DMS 273 (cell line): ENCODE measurements at regions not wholly inside any gene's neighbourhood (a gene's known extent, or its start where the extent isn't known, plus 50 kb on each side); places are given as distances from the start of the nearest gene placed in this dataset.
A peak's percentile ranks its signal among the peaks of the same experiment; 100 is the strongest.

Experiments used
- DNase-seq: peaks from one replicate; lab custom pipeline; 2025; ENCODE audit not compliant: unreplicated experiment; lab: John Stamatoyannopoulos, UW

DNA sequence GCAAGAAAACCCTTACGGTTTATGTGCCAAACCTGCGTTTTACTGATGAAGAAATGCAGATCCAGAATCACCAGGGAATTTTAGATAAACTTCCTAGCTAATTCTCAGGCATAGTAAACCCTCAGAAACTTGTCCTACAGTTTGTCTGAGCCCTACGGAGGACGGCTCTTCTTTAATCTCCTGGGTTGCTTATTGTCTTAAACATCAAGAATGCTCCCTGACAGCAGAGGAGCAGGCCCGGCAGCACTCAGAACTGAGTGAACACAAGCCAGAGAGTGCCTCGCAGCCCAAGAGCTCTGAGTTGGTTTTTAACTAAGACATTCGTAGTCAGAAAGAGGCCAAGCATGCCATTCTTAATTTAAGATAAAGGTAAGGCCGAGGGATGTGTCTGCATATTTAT is 114.7 kb upstream of the ERCC6L2 start:
- no peak for DNase-seq

GRCh38 chr9:95757439-95757838 is 118.1 kb upstream of the ERCC6L2 start:
- no peak for DNase-seq

GRCh38 chr9:95756986-95757385 is 118.5 kb upstream of the ERCC6L2 start:
- DNase-seq = no peak

DNA sequence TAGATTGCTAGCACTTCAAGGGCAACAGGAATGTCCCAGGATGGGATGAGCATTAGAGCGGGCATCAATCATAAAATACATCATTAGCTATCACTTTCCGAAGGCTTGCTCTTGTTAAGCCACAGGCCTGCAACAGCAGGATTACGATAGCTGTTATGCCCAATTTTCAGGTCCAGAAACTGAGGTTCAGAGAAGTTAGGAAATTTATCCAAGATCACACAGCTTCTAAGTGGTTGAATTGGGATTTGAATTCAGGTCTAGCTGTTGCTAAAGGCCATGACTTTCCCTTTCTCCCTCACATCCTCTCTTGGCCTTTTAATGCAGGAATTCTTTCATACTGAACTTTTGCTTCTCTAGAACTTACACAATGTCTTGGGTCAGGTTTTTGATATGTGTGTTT is 119.4 kb upstream of the ERCC6L2 start:
- DNase-seq = no peak

- DNase-seq = no peak
Measured at GRCh38 chr9:95755421-95755730, 120.1 kb upstream of the ERCC6L2 start.

DNA sequence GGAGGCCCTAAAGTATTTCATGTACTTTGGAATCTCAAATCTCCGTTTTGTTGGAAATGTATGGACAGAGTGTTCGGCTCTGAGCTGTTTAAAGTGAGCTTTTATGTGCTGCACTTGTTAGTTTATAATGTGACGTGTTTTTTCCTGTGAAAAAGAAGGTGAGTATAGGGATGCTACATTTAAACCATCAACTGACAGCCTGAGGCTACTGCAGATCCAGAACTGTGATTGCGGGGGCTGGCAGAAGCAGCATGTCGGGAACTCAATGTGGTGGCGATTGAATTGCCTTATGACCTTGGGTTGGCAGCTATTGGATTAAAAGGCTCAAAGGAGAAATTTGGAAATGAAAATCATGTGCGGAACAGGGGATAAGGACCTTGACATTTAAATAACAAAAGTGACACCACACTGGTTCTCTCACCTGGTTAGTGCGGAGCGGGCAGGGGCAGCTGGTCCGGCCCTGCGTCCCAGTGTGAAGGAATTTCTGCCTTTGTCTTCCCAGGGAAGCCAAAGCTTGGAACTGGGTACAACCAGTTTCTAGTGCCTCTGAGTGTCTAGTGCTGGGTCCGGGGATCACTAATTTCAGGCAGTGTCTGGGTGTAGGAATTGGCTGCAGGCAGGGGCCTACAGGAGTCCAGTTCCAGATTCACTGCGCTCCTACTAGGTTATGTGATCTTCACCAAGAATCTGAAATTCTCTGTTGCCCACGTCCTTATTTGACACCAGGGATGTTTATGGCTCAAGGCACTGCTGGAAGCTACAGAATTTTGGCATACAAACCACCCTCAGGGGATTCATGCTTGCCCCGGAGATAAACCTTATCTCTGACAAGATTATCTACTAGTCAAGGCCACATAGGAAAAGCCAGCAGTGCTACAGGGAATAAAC is 120.7 kb upstream of the ERCC6L2 start:
- no peak for DNase-seq

GRCh38 chr9:95753762-95754465 is 121.6 kb upstream of the ERCC6L2 start:
- DNase-seq = peak; percentile 48

DNA sequence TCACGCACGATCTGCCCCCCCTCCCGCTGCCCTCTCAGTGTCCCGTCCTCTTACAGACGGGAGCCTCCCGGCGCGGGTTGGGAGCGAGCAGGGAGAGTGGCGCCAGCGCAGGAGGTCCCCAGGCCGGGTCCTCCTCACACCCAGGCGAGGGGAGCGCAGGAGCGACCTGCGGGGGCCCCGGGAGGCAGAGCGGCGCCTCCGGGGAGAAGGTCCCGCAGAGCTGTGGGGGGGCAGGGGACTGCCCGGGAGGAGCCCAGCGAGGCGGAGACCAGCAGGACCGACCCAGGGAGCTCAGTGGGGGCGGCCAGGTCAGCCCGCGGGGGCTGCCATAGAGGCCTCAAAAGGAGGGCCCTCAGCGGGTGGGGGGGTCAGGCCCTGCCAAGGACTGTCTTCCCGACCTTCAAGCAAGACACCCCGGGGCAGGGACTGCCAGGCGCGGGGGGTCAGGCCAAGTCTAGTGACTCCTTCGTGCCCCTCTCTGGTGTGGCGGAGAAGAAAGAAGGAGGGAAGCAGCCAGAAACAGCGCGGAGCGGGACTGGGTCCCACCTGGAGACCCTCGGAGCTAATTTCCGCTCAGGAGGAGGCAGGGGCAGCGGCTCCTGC is 123.3 kb upstream of the ERCC6L2 start:
- no peak for DNase-seq

- DNase-seq = no peak
Measured at GRCh38 chr9:95751520-95751790, 124.0 kb upstream of the ERCC6L2 start.

- DNase-seq = no peak
Measured at GRCh38 chr9:95750725-95751519, 124.6 kb upstream of the ERCC6L2 start.

DNA sequence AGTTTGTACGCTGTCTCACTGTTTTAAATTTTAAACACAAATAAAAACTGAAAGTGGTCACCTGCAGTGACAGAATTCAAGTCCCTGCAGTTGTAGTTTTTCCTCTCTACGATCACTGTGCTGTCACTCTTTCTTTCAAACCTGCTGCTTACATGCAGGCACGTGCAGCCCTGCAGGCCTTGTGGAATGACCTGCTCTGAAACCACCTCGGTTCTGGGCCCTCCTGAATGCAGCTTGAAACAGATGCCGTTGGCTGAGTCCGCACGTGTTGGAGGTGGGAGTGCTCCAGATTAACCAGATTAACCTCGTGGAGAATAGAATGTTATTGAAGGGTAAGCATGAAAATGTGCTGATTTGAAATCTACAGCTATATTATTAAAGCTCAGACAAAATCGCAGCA is 126.0 kb upstream of the ERCC6L2 start:
- DNase-seq = no peak

- DNase-seq = no peak
Measured at GRCh38 chr9:95746408-95747180, 128.9 kb upstream of the ERCC6L2 start.

- no peak for DNase-seq
Measured at GRCh38 chr9:95742821-95743220, 132.7 kb upstream of the ERCC6L2 start.

DNA sequence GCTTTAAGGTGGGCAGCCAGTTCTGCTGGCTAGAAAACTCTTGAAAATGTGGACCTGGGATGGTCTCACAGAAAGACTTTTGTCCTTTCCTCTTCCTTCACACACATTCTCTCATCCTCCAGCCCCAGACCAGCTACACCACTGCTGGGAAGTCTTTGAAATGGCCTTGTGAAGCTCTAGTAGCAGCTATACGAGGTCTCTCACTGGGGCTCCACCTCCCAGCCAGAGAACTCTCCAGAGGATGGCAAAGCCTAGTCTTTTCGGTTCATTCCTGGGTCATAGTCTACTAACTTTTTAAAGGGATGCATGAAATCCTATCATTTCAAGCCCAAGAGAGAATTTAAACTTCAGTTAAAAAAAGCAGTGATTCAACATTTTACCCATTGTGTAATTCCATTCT is 133.9 kb upstream of the ERCC6L2 start:
- no peak for DNase-seq

DNA sequence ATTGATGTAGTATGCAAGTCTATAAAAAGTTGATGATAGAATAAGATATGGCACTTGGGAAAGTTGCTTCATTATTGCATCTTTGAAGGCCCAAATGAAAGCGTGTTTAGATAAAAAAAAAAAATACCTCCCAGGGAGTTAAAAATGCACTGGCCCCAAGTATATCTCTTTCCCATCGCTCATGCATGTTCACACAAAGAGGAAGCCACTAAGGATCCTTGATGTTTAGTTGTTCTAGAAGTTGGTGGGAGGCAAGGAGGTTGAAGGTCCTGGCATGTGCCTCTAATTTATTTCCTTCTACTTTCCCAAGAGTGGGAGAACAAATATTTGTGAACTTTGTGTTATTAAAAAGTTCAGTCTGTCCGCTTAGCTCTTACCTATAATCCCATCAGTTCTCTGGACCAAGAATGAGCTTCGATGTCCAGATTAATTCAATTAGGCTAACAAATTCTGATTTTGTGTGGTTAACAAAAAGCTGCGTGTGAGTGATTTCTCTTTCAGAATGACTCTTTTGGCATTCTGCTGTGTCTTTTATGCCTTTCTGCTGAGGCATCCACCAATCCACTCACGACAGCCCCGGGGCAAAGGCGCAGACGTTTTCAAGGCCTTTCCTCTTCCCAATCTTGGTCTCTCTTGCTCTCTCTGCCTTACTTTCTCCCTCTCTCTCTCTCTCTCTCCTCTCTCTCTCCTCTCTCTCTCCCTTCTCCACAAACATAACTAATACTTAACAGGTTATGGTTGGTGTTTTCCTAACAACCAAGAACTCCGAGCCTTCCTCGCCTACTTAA is 135.1 kb upstream of the ERCC6L2 start:
- no peak for DNase-seq

- no peak for DNase-seq
Measured at GRCh38 chr9:95738438-95738837, 137.1 kb upstream of the ERCC6L2 start.

DNA sequence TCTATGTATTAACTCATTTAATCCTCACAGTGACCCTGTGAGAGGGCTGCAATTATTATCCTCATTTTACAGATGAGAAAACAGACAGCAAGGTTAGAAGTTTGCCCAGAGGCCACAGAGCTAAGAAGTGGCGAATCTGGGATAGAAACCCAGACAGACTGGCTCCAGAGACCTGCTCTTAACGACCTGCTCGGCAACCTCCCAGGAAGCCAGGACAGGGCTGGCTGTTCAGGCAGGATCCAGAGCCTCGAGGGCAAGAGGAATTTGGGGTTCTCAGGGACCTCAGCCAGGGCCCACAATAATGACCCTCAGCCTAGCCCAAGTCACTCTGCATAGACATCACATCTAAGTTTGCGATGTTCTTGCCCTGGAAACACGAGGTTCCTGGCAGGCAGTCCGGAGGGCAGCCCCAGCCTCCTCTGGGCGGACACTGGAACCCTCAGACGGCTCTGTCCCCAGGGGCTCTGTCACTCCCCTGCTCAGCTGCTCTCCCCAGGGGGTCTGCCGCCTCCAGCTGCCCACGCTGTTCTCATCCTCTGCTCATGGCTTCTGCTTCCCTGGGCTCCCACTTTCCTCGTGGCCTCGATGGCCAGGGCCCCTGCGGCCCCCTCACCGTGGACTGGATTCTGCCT is 138.5 kb upstream of the ERCC6L2 start:
- DNase-seq = peak; percentile 27

GRCh38 chr9:95736370-95736769 is 139.1 kb upstream of the ERCC6L2 start:
- DNase-seq = peak; percentile 36

DNA sequence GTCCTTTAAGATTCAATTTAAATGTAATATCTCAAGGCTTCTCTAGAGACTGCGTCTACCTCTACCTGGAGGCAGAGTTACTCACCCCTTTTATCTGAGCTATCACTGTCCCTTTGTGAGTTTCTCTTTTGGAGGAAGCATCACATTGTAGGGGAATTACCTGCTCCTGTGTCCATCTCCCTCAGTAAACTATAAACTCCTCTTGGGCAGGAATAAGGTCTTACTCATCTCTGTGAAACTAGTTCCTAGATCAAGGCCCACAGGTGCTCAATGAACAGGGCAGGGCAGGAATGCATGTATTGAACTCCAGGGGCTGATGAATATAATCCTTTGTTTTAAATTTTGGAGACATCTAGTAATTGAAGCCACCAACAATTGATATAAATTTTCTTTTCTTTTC is 139.8 kb upstream of the ERCC6L2 start:
- no peak for DNase-seq
